T-helper 9 cell (primary cell): ENCODE measurements at regions not wholly inside any gene's neighbourhood (a gene's known extent, or its start where the extent isn't known, plus 50 kb on each side); places are given as distances from the start of the nearest gene placed in this dataset.
"Not testable (repeated sequence)": the region's sequence is repeated elsewhere in the genome, so short reads cannot be mapped to it uniquely, and the experiment has no call there.

Source experiments
- DNase-seq: peaks from one replicate; pipeline ENCODE4 v3.0.0-alpha.2; 2020

DNA sequence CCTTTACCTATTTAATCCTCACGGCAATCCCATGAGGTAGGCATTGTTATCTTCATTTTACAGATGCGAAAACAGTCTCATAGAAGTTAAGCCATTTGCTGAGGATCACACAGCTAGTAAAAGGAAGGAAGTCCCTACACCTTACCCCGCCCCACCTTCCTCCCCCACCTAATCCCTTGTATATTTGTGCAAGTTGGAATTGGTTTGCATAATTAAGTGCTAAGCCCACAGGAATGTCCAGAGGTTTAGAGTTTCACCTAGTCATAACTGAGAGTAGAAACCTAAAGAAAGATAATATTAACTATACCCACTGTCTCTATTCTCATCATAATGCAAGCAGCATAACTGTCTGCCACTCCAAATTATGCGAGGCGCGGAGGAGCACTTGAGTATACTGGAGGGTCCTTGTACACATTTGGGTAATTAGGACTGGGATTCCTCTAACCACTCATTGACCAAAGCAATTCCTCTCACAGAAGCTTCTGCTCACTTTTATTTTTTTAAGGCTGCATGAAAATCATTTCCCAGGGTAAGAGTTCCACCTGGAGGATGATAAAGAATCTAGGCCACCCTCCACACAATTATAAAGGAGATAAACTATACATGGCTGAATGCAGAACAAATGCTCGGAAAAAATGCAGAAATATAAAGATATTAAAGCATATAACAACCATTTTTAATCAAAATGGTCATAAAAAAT is 199.9 kb downstream of the FAM181B start:
- DNase-seq: no peak

- no peak for DNase-seq
These were observed 203.7 kb downstream of the FAM181B start for GRCh38 chr11:82529936-82530335.

GRCh38 chr11:82527081-82527584 is 206.5 kb downstream of the FAM181B start:
- DNase-seq: no peak

DNA sequence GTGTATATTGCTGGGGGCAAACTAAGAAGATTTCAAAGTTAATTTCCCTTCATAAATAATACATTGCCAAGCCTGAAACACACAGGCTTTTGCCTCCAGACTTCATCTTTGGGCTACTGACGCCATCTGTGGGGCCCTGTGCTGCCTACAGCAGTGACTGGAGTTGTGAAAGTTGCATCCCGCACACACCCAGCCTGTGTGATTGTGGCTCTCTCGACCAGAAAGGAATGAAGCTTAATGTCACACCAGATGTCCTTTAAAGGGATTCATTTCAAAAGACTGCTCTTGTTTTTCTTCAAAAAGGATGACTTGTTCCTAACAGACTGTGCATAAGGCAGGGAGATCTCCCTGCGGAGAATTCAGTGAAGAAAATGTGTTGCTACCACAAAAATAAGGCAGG is 210.5 kb downstream of the FAM181B start:
- DNase-seq: no peak

GRCh38 chr11:82521427-82521826 is 212.2 kb downstream of the FAM181B start:
- no peak for DNase-seq

GRCh38 chr11:82507288-82507687 is 226.4 kb downstream of the FAM181B start:
- no peak for DNase-seq

- no peak for DNase-seq
These were observed 228.3 kb downstream of the FAM181B start for GRCh38 chr11:82505379-82505778.

GRCh38 chr11:82501174-82501573 is 232.5 kb downstream of the FAM181B start:
- not testable (repeated sequence) for DNase-seq

GRCh38 chr11:82494988-82495432 is 238.7 kb downstream of the FAM181B start:
- DNase-seq: no peak

DNA sequence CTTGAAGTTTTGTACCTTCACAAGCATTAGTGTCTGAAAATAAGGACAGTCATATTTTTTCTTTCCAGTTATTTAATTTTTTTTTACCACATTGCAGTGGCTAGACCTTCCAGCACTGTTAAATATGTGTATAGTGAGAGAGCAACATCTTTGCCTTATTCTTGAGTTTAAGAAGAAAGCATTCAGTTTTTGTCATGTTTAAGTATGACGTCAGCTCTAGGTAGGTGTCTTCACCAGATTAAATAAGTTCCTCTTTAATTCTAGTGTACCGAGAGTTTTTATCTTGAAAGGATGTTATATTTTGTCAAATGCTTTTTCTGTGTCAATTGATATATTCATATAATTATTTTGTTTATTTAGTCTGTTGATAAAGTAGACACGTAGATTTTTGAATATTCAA is 258.8 kb downstream of the FAM181B start:
- DNase-seq: no peak

- DNase-seq: no peak
These were observed 268.2 kb downstream of the FAM181B start for GRCh38 chr11:82465481-82465880.

DNA sequence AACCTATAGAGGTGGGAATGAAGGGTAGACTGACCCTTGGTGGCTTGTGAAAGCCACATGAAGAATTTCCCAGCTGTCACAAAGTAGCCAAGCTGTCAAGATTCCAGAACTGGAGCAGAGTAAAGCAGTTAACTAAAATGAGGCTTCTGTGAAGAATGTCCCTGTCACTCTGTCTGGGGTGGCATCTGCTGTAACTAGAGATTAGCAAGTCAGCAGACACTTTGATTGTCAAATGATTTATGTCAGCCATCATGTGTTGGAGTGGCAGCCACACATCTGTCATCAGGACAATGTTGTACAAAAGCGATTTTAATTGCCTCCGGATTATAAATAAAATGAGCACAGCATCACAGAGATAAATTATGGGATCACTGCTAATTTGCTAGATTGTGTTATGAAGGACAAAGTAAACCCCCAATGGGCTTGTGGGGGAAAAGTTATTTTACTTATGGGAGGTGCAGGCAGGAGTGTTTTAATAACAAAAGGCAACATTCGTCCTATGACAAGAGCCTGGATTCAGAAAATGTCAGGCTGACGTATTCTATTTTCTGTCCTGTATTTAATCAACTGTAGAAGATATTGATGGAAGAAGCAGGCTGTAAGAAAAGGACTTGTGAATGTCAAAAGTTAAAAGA is 270.9 kb downstream of the FAM181B start:
- DNase-seq: no peak

DNA sequence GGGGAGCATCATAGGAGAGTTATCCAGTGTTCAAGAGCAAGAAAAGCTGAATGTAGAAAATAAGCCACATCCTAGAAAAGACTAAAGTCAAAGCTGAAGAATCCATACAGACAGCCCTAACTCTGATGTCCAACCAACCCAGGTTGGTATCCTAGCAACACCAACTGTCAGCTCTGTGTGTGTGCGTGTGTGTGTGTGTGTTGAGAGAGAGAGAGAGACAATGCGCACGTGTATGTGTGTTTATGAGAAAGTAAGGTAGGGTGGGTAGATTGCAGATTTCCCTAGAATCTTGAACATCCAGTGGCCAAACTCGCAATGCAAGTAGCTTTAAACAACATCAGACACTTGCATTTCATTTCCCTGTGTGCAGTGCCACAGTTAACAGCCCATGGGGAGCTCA is 274.9 kb downstream of the FAM181B start:
- no peak for DNase-seq

- no peak for DNase-seq
These were observed 275.5 kb downstream of the FAM181B start for GRCh38 chr11:82458147-82458546.

DNA sequence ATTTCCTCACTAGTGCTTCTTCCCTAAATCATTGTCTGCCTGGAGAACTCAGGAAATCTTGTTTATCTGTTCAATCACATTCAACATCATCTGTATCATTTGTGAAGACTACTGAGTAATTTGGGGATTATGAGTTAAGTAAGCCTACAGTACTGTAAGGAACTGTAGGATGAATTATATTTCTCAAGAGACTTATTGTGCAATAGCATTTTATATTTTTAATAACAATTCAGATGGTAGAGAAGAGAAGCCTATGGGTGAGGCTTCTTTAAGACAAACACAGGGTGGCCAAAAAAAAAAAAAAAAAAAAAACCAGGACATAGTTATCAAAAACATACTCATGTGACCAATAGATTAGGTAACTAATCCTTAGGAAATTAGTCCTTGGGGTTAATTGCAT is 282.7 kb downstream of the FAM181B start:
- no peak for DNase-seq

DNA sequence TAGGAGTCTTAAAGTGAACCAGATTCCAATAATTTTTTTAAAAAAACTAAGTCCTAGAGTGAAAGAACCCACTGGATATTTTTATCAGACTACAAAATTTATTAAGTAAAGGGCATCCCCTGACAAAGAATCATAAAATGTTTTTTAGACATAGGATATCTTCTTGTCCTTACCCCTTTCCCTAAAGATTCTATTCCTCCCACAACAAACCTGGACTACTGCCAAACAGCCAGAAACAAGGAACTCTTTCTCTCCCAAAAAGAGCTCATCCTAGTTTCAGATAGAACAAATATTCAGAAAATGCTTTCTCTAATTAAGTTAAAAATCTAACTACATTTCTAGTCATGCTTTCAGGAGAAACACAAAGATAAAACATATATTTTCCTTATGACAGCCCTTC is 327.1 kb downstream of the FAM181B start:
- no peak for DNase-seq

- DNase-seq: no peak
These were observed 328.2 kb downstream of the FAM181B start for GRCh38 chr11:82405421-82405820.

- DNase-seq: no peak
These were observed 328.7 kb downstream of the FAM181B start for GRCh38 chr11:82404981-82405380.

DNA sequence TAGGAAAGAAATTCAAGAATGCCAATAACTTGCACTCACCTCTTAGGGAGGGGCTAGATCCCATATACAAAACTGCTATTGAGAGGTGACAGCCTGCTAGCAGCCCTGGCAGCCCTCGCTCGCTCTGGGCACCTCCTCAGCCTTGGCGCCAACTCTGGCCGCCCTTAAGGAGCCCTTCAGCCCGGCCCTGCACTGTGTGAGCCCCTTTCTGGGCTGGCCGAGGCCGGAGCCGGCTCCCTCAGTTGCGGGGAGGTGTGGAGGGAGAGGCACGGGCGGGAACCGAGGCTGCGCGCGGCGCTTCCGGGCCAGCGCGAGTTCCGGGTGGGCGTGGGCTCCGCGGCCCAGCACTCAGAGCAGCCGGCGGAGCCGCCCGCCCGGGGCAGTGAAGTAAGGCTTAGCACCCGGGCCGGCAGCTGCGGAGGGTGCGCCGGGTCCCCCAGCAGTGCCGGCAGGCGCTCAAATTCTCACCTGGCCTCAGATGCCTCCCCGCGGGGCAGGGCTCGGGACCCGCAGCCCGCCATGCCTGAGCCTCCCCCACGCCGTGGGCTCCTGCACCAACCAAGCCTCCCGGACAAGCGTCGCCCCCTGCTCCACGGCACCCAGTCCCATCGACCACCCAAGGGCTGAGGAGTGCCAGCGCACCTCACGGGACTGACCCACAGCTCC is 329.9 kb downstream of the FAM181B start:
- DNase-seq: no peak

DNA sequence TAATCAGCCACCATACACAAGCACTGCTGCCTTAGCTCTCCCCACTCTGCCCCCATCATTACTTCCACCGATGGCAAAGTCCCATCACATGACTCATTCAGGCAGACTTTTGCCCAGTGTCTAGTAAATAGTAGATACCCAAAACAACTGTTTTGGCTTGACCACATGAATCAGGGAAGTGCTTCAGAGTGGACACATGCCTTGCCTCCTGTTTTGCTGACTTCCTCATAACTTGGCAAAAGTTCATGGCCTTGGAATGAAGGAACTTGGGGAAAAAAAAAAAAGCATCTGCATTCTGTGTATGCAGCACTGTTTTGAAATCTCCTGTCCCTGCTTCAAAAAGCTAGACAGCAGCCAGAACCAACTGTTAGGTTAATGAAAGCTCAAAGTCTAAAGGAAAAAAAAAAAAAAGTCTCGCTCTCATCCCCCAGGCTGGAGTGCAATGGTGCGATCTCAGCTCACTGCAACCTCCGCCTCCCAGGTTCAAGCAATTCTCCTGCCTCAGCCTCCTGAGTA is 335.3 kb downstream of the FAM181B start:
- no peak for DNase-seq

- not testable (repeated sequence) for DNase-seq
These were observed 337.0 kb downstream of the FAM181B start for GRCh38 chr11:82396639-82397038.

- no peak for DNase-seq
These were observed 349.4 kb downstream of the FAM181B start for GRCh38 chr11:82384308-82384707.

DNA sequence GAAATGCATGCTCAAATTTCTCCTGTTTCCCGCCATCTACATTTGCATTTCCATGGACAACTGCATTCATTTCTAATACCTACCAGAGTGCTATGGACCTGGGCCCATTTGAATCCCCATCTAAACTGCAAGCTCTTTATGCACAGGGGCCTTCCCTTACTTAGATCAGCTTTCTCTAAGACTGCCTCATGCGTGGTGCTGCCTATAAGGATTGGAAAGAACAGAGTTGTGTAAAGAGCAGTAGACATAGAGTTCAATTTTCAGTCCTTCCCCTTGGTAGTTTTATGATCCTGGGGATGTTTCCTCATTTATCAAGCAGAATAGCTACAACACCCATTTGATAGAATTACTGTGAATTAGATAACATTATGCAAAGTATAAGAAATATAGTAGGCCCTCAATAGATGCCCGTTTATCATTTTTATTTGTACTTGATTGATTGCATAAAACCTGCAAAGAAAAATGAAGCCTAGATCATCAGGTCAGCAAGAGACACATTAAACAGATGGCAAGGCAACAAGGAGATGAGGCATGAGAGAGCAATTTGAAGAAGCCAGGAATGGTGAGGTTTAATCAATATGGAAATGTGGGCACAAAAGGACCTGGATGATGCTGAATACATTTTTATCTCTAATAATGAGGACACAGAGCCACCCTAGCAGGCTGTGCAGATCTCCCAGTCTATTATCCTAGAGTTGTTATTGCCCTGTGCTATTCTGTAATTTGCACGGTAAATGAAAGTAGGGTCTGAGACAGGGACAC is 359.7 kb downstream of the FAM181B start:
- DNase-seq: no peak
